HCEC 1CT (cell line): ENCODE measurements at regions not wholly inside any gene's neighbourhood (a gene's known extent, or its start where the extent isn't known, plus 50 kb on each side); places are given as distances from the start of the nearest gene placed in this dataset.
"Not testable (repeated sequence)": the region's sequence is repeated elsewhere in the genome, so short reads cannot be mapped to it uniquely, and the experiment has no call there.

Experiments
- DNase-seq: peaks from one replicate; pipeline ENCODE4 v3.0.0-alpha.2; 2017

- DNase-seq: no peak
These were observed 99.6 kb downstream of the FAM114A2 start for GRCh38 chr5:153939101-153939500.

GRCh38 chr5:153938191-153938842 is 100.4 kb downstream of the FAM114A2 start:
- DNase-seq: peak; percentile 54

- peak; percentile 17 for DNase-seq
These were observed 101.0 kb downstream of the FAM114A2 start for GRCh38 chr5:153937661-153938060.

- not testable (repeated sequence) for DNase-seq
These were observed 103.6 kb downstream of the FAM114A2 start for GRCh38 chr5:153935151-153935550.

- peak; percentile 77 for DNase-seq
These were observed 112.5 kb downstream of the FAM114A2 start for GRCh38 chr5:153926201-153926600.

- no peak for DNase-seq
These were observed 119.5 kb downstream of the FAM114A2 start for GRCh38 chr5:153919161-153919560.

- no peak for DNase-seq
These were observed 131.4 kb downstream of the FAM114A2 start for GRCh38 chr5:153907170-153907775.

- peak; percentile 17 for DNase-seq
These were observed 133.5 kb downstream of the FAM114A2 start for GRCh38 chr5:153905219-153905618.

- DNase-seq: peak; percentile 20
These were observed 135.4 kb downstream of the FAM114A2 start for GRCh38 chr5:153903321-153903720.

GRCh38 chr5:153902016-153902415 is 136.7 kb downstream of the FAM114A2 start:
- no peak for DNase-seq

GRCh38 chr5:153901449-153901848 is 137.3 kb downstream of the FAM114A2 start:
- DNase-seq: no peak

GRCh38 chr5:153900703-153901395 is 137.9 kb downstream of the FAM114A2 start:
- DNase-seq: peak; percentile 92

GRCh38 chr5:153899746-153900145 is 139.0 kb downstream of the FAM114A2 start:
- DNase-seq: no peak

- DNase-seq: peak; percentile 77
These were observed 142.0 kb downstream of the FAM114A2 start for GRCh38 chr5:153896701-153897100.

- DNase-seq: peak; percentile 76
These were observed 142.6 kb downstream of the FAM114A2 start for GRCh38 chr5:153896117-153896516.

- no peak for DNase-seq
These were observed 143.4 kb downstream of the FAM114A2 start for GRCh38 chr5:153895266-153895665.

- DNase-seq: no peak
These were observed 144.9 kb downstream of the FAM114A2 start for GRCh38 chr5:153893817-153894216.

GRCh38 chr5:153891394-153891793 is 147.3 kb downstream of the FAM114A2 start:
- no peak for DNase-seq

- no peak for DNase-seq
These were observed 149.9 kb downstream of the FAM114A2 start for GRCh38 chr5:153888781-153889180.

- no peak for DNase-seq
These were observed 153.6 kb downstream of the FAM114A2 start for GRCh38 chr5:153885141-153885540.

- DNase-seq: no peak
These were observed 154.1 kb downstream of the FAM114A2 start for GRCh38 chr5:153884612-153884957.

- peak; percentile 82 for DNase-seq
These were observed 154.7 kb downstream of the FAM114A2 start for GRCh38 chr5:153883854-153884611.

GRCh38 chr5:153881687-153882086 is 157.0 kb downstream of the FAM114A2 start:
- DNase-seq: peak; percentile 32
